Kidney epithelial cell (primary cell): ENCODE measurements at regions not wholly inside any gene's neighbourhood (a gene's known extent, or its start where the extent isn't known, plus 50 kb on each side); places are given as distances from the start of the nearest gene placed in this dataset.

ENCODE experiments used
- DNase-seq: peaks from one replicate; pipeline ENCODE4 v3.0.0-alpha.2; 2010; ENCODE audit warnings: low read depth
- H3K27me3 ChIP-seq: 2 replicates; pipeline ENCODE4 v1.6.0; 2011; ENCODE audit warnings: low read length; ENCODE audit not compliant: control insufficient read depth, insufficient read depth
- H3K36me3 ChIP-seq: 2 replicates; pipeline ENCODE4 v1.5.1; 2011; ENCODE audit warnings: low read length; ENCODE audit not compliant: control insufficient read depth, insufficient read depth
- H3K4me3 ChIP-seq: 2 replicates; pipeline ENCODE4 v1.5.1; 2011; ENCODE audit warnings: low read depth, mild to moderate bottlenecking, control low read depth, low read length
- CTCF ChIP-seq: IDR thresholded peaks from 2 replicates; pipeline ENCODE4 v1.5.1; 2011; ENCODE audit warnings: mild to moderate bottlenecking, moderate library complexity, low read length, control low read depth, inconsistent platforms; ENCODE audit not compliant: insufficient read depth, poor library complexity, severe bottlenecking

GRCh38 chr18:27415495-27415894 is 230.4 kb upstream of the CHST9 start:
- DNase-seq, result no peak
- TF ChIP-seq CTCF, result no peak

GRCh38 chr18:27414682-27415081 is 229.6 kb upstream of the CHST9 start:
- no peak for DNase-seq
- TF ChIP-seq CTCF, result no peak
- no peaks in the 10 kb centered on the region for H3K36me3 ChIP-seq
- no peak overlapping the region for H3K4me3 ChIP-seq
- no peaks in the 10 kb centered on the region for H3K27me3 ChIP-seq

More at GRCh38 chr18:27415495-27415894, 230.4 kb upstream of the CHST9 start:
- H3K36me3 ChIP-seq, result no peaks in the 10 kb centered on the region
- no peak overlapping the region for H3K4me3 ChIP-seq
- no peaks in the 10 kb centered on the region for H3K27me3 ChIP-seq

GRCh38 chr18:27413495-27414401 is 228.6 kb upstream of the CHST9 start:
- TF ChIP-seq CTCF, result no peak
- DNase-seq, result peak; percentile 80
- Histone ChIP-seq H3K36me3 (no peaks in the 10 kb centered on the region), H3K4me3 (no peak overlapping the region), H3K27me3 (no peaks in the 10 kb centered on the region)

- DNase-seq, result no peak
- H3K4me3 ChIP-seq, result no peak overlapping the region
- no peaks in the 10 kb centered on the region for H3K27me3 ChIP-seq
- no peak for TF ChIP-seq CTCF
- H3K36me3 ChIP-seq, result no peaks in the 10 kb centered on the region
Observed at GRCh38 chr18:27412556-27412955, 227.4 kb upstream of the CHST9 start.

- Histone ChIP-seq H3K27me3 (no peaks in the 10 kb centered on the region), H3K36me3 (no peaks in the 10 kb centered on the region), H3K4me3 (no peak overlapping the region)
- DNase-seq, result peak; percentile 5
- TF ChIP-seq CTCF, result no peak
Observed at GRCh38 chr18:27411911-27412310, 226.8 kb upstream of the CHST9 start.
